ENCODE measurements at regions not wholly inside any gene's neighbourhood (a gene's known extent, or its start where the extent isn't known, plus 50 kb on each side); places are given as distances from the start of the nearest gene placed in this dataset.

DNA sequence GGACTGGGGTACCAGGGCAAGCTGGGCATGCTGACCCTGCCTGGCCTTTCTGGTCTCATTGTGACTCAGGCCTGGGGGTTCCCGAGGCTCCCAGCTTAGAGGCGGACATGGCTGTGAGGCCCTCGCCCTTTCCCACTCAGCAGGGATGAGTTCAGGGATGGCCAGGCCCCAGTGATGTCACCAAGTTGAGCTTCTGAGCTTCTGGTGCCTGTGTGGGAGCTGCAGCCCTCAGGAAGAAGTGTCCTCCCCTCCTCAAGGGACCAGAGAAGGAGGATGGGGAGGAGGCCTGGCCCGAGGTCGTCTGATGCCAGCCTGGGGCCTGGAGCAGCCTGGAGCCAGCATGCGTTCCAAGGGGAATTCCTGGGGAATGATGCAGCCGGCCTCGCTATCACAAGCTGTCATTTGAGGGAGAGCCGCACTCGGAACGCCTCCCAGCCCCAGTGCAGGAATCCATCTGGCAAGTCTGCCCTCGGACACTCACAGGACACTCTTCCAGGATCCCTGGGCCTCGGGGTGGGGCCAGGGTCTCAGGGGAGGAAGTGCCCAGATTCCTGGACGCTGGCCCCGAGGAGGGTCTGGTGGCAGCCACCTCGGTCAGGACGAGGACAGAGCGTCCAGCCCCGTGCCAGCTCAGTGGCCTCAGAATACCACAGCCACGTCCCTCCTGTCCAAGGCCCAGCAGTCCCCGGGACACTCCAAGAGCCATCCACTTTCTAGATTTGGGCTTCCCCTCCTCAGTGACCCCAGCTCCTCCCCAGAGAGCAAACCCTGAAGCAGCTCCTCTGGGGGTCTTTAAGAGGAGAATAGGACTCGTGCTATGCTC is 61.2 kb upstream of the GPC1 start:
- no peak overlapping the region for H3K4me3 ChIP-seq (ENCODE audit: control insufficient read depth, low read depth, low read length)
- TF ChIP-seq CTCF (IDR thresholded peaks at IDR 0.05; ENCODE audit: control insufficient read depth, insufficient read depth, low read depth, low read length, missing control alignments) = no peak
- DNase-seq (ENCODE audit: low read depth) = peak; percentile 76

- TF ChIP-seq CTCF (IDR thresholded peaks at IDR 0.05; ENCODE audit: control insufficient read depth, insufficient read depth, low read depth, low read length, missing control alignments) = no peak
These were observed 60.3 kb upstream of the GPC1 start for GRCh38 chr2:240375024-240375645.

GRCh38 chr2:240376739-240377138 is 58.7 kb upstream of the GPC1 start:
- no peak for TF ChIP-seq CTCF (IDR thresholded peaks at IDR 0.05; ENCODE audit: control insufficient read depth, insufficient read depth, low read depth, low read length, missing control alignments)
- DNase-seq (ENCODE audit: low read depth) = no peak
- no peak overlapping the region for H3K4me3 ChIP-seq (ENCODE audit: control insufficient read depth, low read depth, low read length)

More at GRCh38 chr2:240375024-240375645, 60.3 kb upstream of the GPC1 start:
- DNase-seq (ENCODE audit: low read depth) = no peak
- no peak overlapping the region for H3K4me3 ChIP-seq (ENCODE audit: control insufficient read depth, low read depth, low read length)

DNA sequence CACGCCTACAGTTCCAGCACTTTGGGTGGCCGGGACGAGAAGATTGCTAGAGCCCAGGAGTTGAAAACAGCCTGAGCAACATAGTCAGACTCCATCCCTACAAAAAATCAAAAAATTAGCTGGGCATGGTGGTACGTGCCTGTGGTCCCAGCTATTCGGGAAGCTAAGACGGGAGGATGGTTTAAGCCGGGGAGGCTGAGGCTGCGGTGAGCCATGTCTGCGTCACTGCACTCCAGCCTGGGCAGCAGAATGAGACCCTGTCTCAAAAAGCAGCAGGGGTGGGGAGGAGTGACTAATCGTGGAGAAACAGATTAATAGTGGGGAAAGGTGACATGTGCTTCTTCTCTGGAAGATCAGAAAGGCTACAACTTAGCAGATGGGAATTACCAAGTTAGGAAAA is 58.1 kb upstream of the GPC1 start:
- no peak for DNase-seq (ENCODE audit: low read depth)
- no peak overlapping the region for H3K4me3 ChIP-seq (ENCODE audit: control insufficient read depth, low read depth, low read length)
- no peak for TF ChIP-seq CTCF (IDR thresholded peaks at IDR 0.05; ENCODE audit: control insufficient read depth, insufficient read depth, low read depth, low read length, missing control alignments)

DNA sequence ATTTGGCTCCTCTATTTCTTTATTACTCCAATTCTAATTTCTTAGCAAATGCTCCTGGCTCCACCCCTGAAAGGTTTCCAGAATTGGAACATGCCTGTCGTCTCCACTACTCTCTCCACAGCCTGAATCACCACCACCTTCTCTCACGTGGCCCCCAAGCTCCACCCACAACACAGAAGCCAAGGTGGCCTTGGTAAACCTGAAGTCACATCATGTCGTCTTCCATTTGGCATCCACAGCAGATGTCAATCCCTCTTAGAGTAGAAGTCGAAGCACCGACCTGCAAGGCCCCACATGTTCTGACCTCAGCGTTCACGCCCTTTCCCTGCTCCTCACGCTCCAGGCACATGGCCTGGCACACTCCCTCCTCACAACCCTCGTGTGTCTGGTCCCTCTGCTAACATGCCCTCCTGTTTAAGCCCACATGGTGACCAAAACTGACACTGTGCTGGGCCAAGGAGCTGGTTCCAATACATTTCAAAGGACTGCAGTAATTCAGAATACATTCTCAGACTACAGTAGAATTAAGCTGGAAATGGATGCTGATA is 56.3 kb upstream of the GPC1 start:
- H3K4me3 ChIP-seq (ENCODE audit: control insufficient read depth, low read depth, low read length) = no peak overlapping the region
- TF ChIP-seq CTCF (IDR thresholded peaks at IDR 0.05; ENCODE audit: control insufficient read depth, insufficient read depth, low read depth, low read length, missing control alignments) = no peak
- no peak for DNase-seq (ENCODE audit: low read depth)

GRCh38 chr2:240383099-240383758 is 52.2 kb upstream of the GPC1 start:
- no peak for DNase-seq (ENCODE audit: low read depth)
- no peak overlapping the region for H3K4me3 ChIP-seq (ENCODE audit: control insufficient read depth, low read depth, low read length)
- no peak for TF ChIP-seq CTCF (IDR thresholded peaks at IDR 0.05; ENCODE audit: control insufficient read depth, insufficient read depth, low read depth, low read length, missing control alignments)

All from AG09309 (cell line).